ENCODE measurements at regions not wholly inside any gene's neighbourhood (a gene's known extent, or its start where the extent isn't known, plus 50 kb on each side); places are given as distances from the start of the nearest gene placed in this dataset.

DNA sequence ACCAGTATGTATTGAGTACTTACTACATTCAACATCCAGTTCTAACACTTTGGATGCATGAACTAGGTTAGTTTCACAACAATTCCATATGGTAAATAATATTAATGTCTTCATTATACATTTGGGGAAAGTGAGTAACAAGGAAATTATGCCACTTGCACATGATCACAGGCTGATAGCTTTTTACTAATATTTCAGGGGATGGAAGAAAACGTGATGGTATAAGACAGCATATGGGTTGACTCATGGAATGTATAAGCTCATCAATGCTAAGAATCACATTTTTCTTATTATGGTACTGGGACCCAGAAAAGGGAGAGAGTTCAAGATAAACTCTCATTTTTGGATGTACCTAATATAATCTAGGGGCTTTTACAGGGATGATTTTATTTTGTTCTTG lies 188.7 kb downstream of the MIAT start:
- no peak for DNase-seq (ENCODE audit: low read depth, low spot score)

DNA sequence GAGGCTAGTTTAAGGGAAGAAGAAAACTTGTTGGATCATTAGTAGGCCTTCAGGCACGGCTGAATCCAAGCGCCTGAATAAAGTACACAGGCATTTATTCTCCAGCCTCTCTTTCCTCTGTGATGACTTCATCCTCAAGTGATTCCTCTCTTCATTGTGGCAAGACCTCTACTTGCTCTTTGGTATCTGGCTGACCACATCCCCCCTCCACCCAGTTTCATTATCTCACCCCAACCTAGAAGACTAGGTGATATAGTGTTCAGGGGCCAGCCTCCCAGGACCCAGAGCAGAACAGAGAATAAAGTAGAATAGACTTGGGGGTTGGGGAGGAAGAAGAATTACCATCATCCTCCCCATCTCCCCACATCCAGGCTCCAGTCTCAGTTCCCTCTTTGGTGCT lies 189.3 kb downstream of the MIAT start:
- DNase-seq (ENCODE audit: low read depth, low spot score) = no peak

GRCh38 chr22:26847046-26847445 lies 189.7 kb downstream of the MIAT start:
- DNase-seq (ENCODE audit: low read depth, low spot score) = no peak

DNA sequence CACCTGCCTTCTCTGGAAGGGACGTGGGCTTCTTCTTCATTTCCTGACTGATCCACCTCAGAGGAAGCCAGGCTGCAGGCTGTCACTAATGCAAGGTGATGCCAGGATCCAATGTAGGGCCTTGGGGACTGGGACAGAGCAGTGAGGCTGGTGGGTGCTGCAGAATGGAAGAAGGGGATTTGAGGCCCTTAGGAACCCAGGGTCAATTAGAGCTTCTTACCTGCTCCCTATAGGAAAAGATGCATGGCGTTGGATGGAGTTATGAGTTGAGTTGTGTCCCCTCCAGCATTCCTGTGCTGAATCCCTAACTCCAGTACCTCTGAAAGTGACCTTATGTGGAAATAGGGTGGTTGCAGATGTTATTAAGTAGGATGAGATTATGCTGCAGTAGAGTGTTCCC lies 190.4 kb downstream of the MIAT start:
- no peak for DNase-seq (ENCODE audit: low read depth, low spot score)

GRCh38 chr22:26848244-26848920 lies 191.0 kb downstream of the MIAT start:
- no peak for DNase-seq (ENCODE audit: low read depth, low spot score)

DNA sequence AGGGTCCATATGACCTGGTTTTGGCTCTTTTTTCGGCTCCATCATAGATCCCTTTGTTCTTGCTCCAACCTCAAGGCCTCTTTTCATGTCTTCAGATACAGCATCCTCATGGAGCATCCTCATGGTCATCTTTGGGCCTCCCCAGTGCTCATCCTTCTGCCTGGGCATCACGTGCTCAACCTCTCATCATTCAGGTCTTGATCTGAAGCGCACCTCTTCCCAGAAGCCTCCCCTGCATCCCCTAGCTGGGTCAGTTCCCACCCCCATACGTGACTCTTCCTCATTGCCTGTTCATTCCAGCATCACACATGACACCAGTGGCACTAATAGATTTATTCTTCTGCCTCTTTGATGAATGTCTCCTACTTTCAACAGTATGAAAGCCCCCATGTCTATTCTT lies 192.2 kb downstream of the MIAT start:
- DNase-seq (ENCODE audit: low read depth, low spot score) = no peak

- DNase-seq (ENCODE audit: low read depth, low spot score) = no peak
These were observed 193.7 kb downstream of the MIAT start for GRCh38 chr22:26851125-26851524.

DNA sequence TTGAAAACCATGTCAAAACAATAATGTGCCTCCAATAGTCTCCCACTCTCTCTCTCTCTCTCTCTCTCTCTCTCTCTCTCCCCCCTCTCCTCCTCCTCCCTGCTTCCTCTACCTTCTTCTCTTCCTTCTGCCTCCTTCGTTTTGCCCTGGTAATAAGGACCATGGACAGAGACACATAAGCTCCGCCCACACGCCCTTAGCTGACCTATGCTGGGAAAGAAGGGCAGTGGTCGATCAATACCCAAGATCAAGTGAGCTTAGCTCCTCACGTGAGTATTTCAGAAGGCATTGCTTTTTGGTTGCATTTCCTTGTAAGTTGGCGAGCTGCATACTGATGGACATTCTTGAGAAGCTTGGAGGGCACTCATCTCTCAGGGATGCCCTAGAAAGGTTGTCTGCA lies 194.8 kb downstream of the MIAT start:
- DNase-seq (ENCODE audit: low read depth, low spot score) = peak; percentile 57

- DNase-seq (ENCODE audit: low read depth, low spot score) = no peak
These were observed 195.7 kb downstream of the MIAT start for GRCh38 chr22:26853071-26853470.

GRCh38 chr22:26853495-26853894 lies 196.1 kb downstream of the MIAT start:
- DNase-seq (ENCODE audit: low read depth, low spot score) = no peak

DNA sequence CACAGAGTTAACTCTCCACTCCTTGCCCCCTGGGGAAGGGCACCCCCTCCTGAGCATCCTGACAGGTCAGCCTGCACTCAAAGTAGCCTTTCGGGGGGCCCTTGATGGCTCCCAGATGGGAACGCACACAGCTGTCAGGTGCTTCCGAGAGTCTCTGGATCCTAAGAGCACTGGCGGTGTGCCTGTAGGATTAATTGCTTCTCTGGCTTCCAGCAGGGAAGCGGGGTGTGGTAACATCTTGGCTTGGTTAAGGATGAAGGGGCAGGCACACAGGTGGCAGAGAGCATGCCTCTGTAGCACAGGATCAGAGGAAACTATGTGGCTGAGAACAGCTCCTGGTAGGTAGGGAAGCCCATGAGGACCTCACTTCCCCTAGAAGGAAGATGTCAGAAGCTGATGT lies 199.8 kb downstream of the MIAT start:
- DNase-seq (ENCODE audit: low read depth, low spot score) = no peak

- DNase-seq (ENCODE audit: low read depth, low spot score) = no peak
These were observed 202.9 kb downstream of the MIAT start for GRCh38 chr22:26860301-26860700.

DNA sequence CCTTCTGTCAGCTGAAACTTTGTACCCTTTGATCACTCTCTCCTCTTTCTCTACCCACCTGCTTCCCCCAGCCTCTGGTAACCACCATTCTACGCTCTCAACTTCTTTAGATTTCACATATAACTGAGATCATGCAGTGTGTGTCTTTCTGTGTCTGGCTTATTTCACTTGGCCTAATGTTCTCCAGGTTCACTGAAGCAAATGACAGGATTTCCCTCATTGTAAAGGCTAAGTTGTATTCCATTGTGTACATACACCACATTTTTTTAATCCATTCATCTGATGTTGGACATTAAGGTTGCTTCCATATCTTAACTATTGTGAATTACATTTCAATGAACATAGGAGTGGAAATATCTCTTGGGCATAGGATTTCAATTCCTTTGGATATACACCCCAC lies 207.6 kb downstream of the MIAT start:
- DNase-seq (ENCODE audit: low read depth, low spot score) = no peak

DNA sequence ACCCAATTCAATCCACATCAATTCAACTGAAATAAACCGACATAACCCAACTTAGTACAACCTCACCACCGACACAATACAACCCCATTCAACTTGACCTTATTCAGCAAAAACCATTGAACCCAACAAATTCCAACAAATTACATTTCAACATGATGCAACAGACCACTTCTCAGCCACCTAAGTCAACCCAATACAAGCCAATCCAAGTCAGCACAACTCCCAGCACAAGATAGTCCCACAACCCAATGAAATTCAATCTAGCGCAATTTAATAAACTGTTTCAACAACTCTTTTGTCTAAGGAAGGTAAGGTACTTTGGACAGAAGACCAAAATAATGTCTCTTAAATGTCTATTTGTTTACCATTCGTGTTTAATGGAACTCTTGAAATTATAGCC lies 226.0 kb downstream of the MIAT start:
- DNase-seq (ENCODE audit: low read depth, low spot score) = no peak

GRCh38 chr22:26884921-26885320 lies 227.5 kb downstream of the MIAT start:
- no peak for DNase-seq (ENCODE audit: low read depth, low spot score)

DNA sequence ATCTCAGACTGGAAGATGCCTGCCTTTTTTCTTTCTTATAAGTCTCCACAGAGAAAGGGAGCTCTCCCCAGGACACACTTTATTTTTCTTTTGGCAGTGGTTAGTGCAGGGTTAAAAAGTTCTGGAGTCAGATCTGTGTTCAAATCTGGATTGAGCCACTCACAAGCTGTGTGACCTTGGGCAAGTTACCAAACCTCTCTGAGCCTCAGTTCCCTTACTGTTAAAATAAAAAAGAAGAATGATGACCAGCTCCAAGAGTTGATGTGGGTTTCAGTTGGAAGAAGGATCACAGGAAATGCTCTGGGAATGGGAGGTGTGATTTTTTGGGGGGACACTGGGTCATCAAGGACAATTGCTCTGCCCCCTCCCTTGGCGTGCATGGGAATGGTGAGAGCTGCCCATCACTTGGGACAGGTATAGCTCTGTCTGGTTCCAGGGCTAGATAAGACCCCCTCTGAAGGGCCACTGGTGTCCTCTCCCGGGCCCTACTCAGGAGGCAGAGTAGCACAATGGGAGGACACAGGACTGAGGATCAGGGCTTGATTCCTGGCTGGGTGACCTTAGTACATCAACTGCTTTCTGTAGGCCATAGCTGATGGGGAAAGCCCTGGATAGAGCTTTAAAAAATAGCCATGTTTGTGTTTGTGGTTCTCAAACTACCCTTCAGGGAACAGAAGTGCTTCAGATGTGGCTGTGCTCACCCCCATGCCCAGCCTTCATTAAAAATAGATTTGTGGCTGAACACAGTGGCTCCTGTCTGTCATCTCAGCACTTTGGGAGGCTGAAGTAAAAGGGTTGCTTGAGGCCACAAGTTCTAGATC lies 228.3 kb downstream of the MIAT start:
- DNase-seq (ENCODE audit: low read depth, low spot score) = no peak

DNA sequence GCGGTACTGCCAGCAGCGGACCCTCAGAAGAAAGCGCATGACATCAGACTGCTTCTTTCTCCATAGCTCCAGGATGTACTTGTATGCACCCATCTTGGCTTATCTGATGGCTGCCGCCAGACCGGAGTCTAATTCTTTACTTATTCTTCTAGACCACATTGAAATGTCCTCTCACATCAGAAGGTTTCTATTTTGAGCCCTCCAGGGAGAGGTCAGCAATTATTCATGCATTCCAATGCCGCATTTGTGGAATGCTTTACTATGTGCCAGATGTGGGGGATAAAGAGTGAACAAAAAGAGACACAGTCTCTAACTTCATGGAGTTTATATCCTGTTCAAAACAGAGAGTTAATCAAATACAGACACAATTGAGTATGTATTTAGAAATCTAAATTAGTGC lies 230.1 kb downstream of the MIAT start:
- DNase-seq (ENCODE audit: low read depth, low spot score) = no peak

- DNase-seq (ENCODE audit: low read depth, low spot score) = no peak
These were observed 230.5 kb downstream of the MIAT start for GRCh38 chr22:26887916-26888315.

DNA sequence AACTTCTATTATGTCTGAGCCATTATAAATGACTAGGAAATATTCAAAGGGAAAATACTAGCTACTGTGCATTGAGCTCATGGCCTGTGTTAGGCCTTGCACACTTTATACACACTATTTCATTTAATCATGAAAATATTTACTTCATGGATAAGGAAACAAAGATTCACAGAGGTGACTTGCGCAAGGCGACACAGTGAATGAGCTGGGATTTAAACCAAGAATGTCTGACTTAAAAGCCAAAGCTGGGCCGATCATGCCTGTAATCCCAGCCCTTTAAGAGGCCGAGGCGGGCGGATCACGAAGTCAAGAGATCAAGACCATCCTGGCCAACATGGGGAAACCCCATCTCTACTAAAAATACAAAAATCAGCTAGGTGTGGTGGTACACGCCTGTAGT lies 231.5 kb downstream of the MIAT start:
- no peak for DNase-seq (ENCODE audit: low read depth, low spot score)

DNA sequence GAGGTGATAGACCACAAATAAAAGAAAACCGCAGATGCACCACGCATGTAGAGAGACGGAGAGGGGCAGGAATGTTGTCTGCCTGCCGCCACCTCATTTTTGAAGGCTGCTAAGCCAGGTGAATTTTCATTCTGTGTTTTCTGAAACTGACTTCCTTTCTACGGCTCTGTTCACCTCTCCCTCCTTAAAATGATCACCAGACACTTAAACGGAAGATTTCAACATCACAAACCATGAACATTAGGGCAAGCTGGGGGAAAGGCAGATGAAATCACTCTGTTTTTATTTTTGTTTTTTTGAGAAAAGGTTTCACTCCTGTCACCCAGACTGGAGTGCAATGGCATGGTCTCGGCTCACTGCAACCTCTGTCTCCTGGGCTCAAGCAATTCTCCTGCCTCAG lies 232.4 kb downstream of the MIAT start:
- no peak for DNase-seq (ENCODE audit: low read depth, low spot score)

- DNase-seq (ENCODE audit: low read depth, low spot score) = no peak
These were observed 233.5 kb downstream of the MIAT start for GRCh38 chr22:26890870-26891269.

GRCh38 chr22:26891429-26891828 lies 234.0 kb downstream of the MIAT start:
- no peak for DNase-seq (ENCODE audit: low read depth, low spot score)

Data from iPS DF 19.7 (cell line).